ENCODE measurements at regions not wholly inside any gene's neighbourhood (a gene's known extent, or its start where the extent isn't known, plus 50 kb on each side); places are given as distances from the start of the nearest gene placed in this dataset.
A peak's percentile ranks its signal among the peaks of the same experiment; 100 is the strongest.

DNA sequence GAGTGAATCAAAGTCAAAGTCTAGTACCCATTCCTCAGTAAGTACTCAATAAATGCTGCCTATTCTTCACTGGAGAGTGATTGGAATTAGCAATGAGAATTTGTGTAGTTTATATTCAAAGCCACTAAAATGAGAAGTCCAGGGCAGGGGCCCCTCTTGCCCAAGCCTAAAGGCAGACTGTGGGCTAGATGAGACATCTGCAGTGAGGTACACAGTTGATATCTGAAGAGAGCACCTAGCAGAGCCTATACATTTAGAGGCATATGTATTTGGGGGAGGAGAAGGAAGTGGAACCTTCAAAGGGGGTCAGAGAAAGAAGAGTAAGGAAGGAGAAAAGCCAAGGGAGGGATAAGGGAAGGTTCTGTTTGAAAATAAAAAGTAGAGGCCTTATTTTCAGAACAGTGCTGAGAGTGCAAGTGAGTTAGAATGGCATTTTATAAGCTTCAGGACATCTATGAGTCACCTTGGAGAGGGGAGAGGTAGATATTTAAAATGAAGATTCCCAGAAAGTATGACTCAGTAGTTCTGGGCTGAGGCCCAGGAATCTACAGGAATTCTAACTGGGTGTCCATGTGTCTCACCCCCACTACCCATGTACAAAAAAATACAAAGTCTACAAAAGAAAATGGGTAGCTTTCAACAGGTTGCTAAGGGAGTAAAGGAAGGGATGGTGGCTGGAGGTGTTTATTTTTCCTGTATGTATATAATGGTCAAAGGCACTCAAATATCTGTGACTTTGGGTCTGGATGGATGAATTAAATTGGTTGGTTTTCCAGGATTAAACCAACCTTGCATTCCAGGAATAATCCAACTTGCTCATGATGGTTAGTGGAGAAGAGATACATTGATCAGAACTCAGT, 135.1 kb downstream of the ZFP64 start:
- Histone ChIP-seq H3K4me2 (ENCODE audit: low read length) (no peak overlapping the region), H2BK5ac (ENCODE audit: low read depth, low read length, poor library complexity) (no peak overlapping the region), H3K23ac (ENCODE audit: low read length) (no peak overlapping the region), H2BK120ac (ENCODE audit: insufficient read depth, low read length, poor library complexity) (no peak overlapping the region), H3K18ac (ENCODE audit: low read length) (no peak overlapping the region), H3K4me3 (ENCODE audit: low read depth, low read length) (no peak overlapping the region), H3K79me1 (ENCODE audit: low read length) (no peaks in the 10 kb centered on the region), H3K79me2 (ENCODE audit: control insufficient read depth, insufficient read depth, low read length, poor library complexity) (no peaks in the 10 kb centered on the region), H3K27me3 (ENCODE audit: insufficient read depth, low read length) (no peaks in the 10 kb centered on the region), H4K8ac (ENCODE audit: low read depth, low read length) (no peak overlapping the region), H3K36me3 (ENCODE audit: control insufficient read depth in 1 of 2, insufficient read depth in 2 of 2, low read length in 2 of 2) (no peaks in the 10 kb centered on the region), H3K9ac (ENCODE audit: low read length) (no peak overlapping the region), H3K4ac (ENCODE audit: low read depth, low read length) (no peak overlapping the region), H3K4me1 (ENCODE audit: control insufficient read depth in 1 of 2, insufficient read depth in 2 of 2, low read length in 2 of 2) (no peaks in the 10 kb centered on the region), H2AK5ac (ENCODE audit: low read length) (no peak overlapping the region), H4K12ac (ENCODE audit: low read depth, low read length) (no peak overlapping the region), H3K27ac (ENCODE audit: low read depth, low read length) (no peak overlapping the region), H2BK12ac (ENCODE audit: low read length) (no peak overlapping the region), H3K9me3 (ENCODE audit: insufficient read depth, low read depth, low read length) (no peaks in the 10 kb centered on the region), H4K91ac (ENCODE audit: low read depth, low read length) (no peak overlapping the region), H2AFZ (ENCODE audit: insufficient read depth, low read length, poor library complexity) (no peak overlapping the region), H3K14ac (ENCODE audit: low read length) (no peak overlapping the region)
- DNase-seq = peak in 1 of 2 donors; percentile 8

DNA sequence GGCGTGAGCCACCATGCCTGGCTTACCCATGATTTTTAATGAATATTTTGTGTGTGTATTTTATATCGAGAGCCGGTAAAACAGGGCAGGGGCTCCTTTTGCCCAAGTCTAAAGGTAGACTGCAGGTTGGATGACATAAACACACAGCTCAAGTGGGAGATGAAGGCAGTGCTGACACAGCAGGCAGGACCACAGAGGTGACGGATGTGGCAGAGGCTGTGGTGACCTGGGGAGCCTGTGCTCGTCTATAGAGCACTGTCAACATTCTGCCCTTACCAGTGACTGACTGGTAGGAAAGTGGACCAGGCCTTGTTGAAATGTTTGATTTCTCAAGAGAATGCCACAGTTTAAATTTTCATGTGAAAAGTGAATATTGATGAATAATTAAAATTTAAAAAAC, 137.5 kb downstream of the ZFP64 start:
- H3K9ac ChIP-seq (ENCODE audit: low read length) = no peak overlapping the region
- H4K12ac ChIP-seq (ENCODE audit: low read depth, low read length) = no peak overlapping the region
- no peak overlapping the region for H2BK5ac ChIP-seq (ENCODE audit: low read depth, low read length, poor library complexity)
- H2AFZ ChIP-seq (ENCODE audit: insufficient read depth, low read length, poor library complexity) = no peak overlapping the region
- H3K27me3 ChIP-seq (ENCODE audit: insufficient read depth, low read length) = no peaks in the 10 kb centered on the region
- no peaks in the 10 kb centered on the region for H3K9me3 ChIP-seq (ENCODE audit: insufficient read depth, low read depth, low read length)
- H3K18ac ChIP-seq (ENCODE audit: low read length) = no peak overlapping the region
- no peak overlapping the region for H4K91ac ChIP-seq (ENCODE audit: low read depth, low read length)
- no peaks in the 10 kb centered on the region for H3K79me2 ChIP-seq (ENCODE audit: control insufficient read depth, insufficient read depth, low read length, poor library complexity)
- no peak overlapping the region for H2BK12ac ChIP-seq (ENCODE audit: low read length)
- no peak overlapping the region for H4K8ac ChIP-seq (ENCODE audit: low read depth, low read length)
- H3K79me1 ChIP-seq (ENCODE audit: low read length) = no peaks in the 10 kb centered on the region
- H3K36me3 ChIP-seq (ENCODE audit: control insufficient read depth in 1 of 2, insufficient read depth in 2 of 2, low read length in 2 of 2) = no peaks in the 10 kb centered on the region
- H3K4me3 ChIP-seq (ENCODE audit: low read depth, low read length) = no peak overlapping the region
- H3K4me2 ChIP-seq (ENCODE audit: low read length) = no peak overlapping the region
- H2BK120ac ChIP-seq (ENCODE audit: insufficient read depth, low read length, poor library complexity) = no peak overlapping the region
- H3K4ac ChIP-seq (ENCODE audit: low read depth, low read length) = no peak overlapping the region
- DNase-seq = no peak
- H2AK5ac ChIP-seq (ENCODE audit: low read length) = no peak overlapping the region
- H3K14ac ChIP-seq (ENCODE audit: low read length) = no peak overlapping the region
- no peak overlapping the region for H3K27ac ChIP-seq (ENCODE audit: low read depth, low read length)
- WGBS (ENCODE audit: extremely low coverage, insufficient coverage, insufficient read length) = no CpG with 5 or more reads among the region's 5 CpGs
- H3K4me1 ChIP-seq (ENCODE audit: control insufficient read depth in 1 of 2, insufficient read depth in 2 of 2, low read length in 2 of 2) = no peaks in the 10 kb centered on the region
- H3K23ac ChIP-seq (ENCODE audit: low read length) = no peak overlapping the region

DNA sequence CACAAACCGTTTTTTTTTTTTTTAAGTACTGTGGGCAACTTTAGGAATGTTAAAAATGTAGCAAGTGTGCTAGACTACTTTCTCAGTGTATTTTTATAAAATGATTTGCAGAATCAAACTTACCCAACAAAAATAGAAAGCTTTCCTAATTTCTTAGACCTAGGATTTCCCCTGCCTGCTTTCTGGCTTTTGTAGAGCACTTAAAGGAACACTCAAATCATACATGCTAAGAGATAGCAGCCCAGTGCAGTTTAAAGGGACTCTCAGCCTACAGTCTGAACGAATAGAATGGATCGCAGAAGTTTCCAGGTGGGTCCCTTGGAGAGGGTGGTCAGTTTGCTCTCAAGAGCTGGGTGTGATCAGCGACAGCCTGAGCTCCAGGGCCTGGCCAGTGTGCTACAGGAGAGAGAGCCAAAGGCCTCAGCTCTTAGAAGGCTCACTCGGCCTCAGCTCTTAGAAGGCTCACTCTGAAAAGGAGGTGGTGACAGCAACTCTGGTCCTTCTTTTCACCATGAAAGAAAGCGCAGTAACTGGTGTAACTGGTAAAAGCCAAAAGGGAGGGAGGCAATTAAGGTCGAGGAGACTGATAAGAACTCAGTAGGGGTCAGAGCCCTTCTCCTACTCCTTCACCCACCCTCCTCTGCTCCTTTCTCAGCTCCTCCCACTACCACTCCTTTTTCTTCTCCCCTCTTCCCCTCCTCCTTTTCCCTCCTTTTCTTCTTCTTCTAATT, 142.4 kb downstream of the ZFP64 start:
- Histone ChIP-seq H3K27ac (ENCODE audit: low read depth, low read length) (no peak overlapping the region), H3K14ac (ENCODE audit: low read length) (no peak overlapping the region), H3K4me3 (ENCODE audit: low read depth, low read length) (no peak overlapping the region), H3K9ac (ENCODE audit: low read length) (no peak overlapping the region), H2BK12ac (ENCODE audit: low read length) (no peak overlapping the region), H3K4me1 (ENCODE audit: control insufficient read depth in 1 of 2, insufficient read depth in 2 of 2, low read length in 2 of 2) (no peaks in the 10 kb centered on the region), H4K12ac (ENCODE audit: low read depth, low read length) (no peak overlapping the region), H2BK120ac (ENCODE audit: insufficient read depth, low read length, poor library complexity) (no peak overlapping the region), H3K4me2 (ENCODE audit: low read length) (no peak overlapping the region), H3K9me3 (ENCODE audit: insufficient read depth, low read depth, low read length) (no peaks in the 10 kb centered on the region), H3K36me3 (ENCODE audit: control insufficient read depth in 1 of 2, insufficient read depth in 2 of 2, low read length in 2 of 2) (no peaks in the 10 kb centered on the region), H3K27me3 (ENCODE audit: insufficient read depth, low read length) (no peaks in the 10 kb centered on the region), H3K23ac (ENCODE audit: low read length) (no peak overlapping the region), H2AK5ac (ENCODE audit: low read length) (no peak overlapping the region), H3K18ac (ENCODE audit: low read length) (no peak overlapping the region), H3K4ac (ENCODE audit: low read depth, low read length) (no peak overlapping the region), H4K91ac (ENCODE audit: low read depth, low read length) (no peak overlapping the region), H2AFZ (ENCODE audit: insufficient read depth, low read length, poor library complexity) (no peak overlapping the region), H4K8ac (ENCODE audit: low read depth, low read length) (no peak overlapping the region), H3K79me2 (ENCODE audit: control insufficient read depth, insufficient read depth, low read length, poor library complexity) (no peaks in the 10 kb centered on the region), H3K79me1 (ENCODE audit: low read length) (no peaks in the 10 kb centered on the region), H2BK5ac (ENCODE audit: low read depth, low read length, poor library complexity) (no peak overlapping the region)
- no CpG with 5 or more reads among the region's 7 CpGs for WGBS (ENCODE audit: extremely low coverage, insufficient coverage, insufficient read length)
- no peak for DNase-seq

DNA sequence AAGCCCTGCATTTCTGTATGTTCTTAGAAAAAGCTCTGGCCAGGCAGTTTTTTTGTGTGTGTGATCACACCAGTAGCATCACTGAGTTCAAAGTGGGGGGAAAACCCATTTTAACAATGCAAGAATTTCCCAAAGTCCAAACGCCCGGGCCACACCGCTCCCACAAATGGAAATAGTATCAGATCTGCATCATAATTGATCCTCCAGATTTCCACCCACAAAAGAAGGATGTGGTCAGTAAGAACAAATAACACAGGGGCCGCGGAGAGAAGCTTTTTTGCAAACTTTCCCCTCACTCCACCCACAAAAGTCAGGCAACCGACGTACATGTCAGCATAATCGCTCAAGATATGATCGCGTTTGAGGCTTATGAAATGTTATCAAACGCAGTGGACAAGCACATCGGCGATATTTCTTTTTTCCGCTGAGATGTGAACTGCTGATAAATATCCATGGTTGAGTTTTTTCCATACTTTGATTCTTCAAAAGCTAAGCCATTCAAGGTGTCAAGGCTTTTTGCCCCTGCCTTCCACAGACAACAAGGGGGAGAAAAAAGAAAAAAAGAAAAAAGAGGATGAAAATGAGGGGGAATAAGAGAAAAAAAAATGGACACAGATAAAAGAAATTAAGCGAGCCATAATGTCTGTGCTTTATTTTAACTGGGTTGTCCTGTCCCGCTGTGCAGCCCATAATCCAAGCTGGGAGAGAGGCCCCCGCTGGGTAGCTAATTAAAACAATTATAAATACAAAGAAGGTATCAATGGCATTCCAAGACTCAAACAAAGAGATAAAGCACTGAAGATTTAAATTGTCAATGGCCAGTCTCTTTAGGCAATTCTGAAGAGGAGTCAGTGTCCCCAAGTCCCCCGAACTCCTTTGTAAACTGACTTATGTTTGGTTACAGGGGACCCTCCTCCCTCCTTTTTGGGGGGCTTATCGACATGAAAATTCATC, 143.5 kb downstream of the ZFP64 start:
- no peak overlapping the region for H3K4ac ChIP-seq (ENCODE audit: low read depth, low read length)
- no peaks in the 10 kb centered on the region for H3K27me3 ChIP-seq (ENCODE audit: insufficient read depth, low read length)
- H3K23ac ChIP-seq (ENCODE audit: low read length) = no peak overlapping the region
- no peak overlapping the region for H3K14ac ChIP-seq (ENCODE audit: low read length)
- no peaks in the 10 kb centered on the region for H3K79me1 ChIP-seq (ENCODE audit: low read length)
- no peak overlapping the region for H3K4me2 ChIP-seq (ENCODE audit: low read length)
- no peak overlapping the region for H3K27ac ChIP-seq (ENCODE audit: low read depth, low read length)
- no peaks in the 10 kb centered on the region for H3K79me2 ChIP-seq (ENCODE audit: control insufficient read depth, insufficient read depth, low read length, poor library complexity)
- no peaks in the 10 kb centered on the region for H3K36me3 ChIP-seq (ENCODE audit: control insufficient read depth in 1 of 2, insufficient read depth in 2 of 2, low read length in 2 of 2)
- no peak for DNase-seq
- WGBS (ENCODE audit: extremely low coverage, insufficient coverage, insufficient read length) = no CpG with 5 or more reads among the region's 19 CpGs
- H2BK12ac ChIP-seq (ENCODE audit: low read length) = no peak overlapping the region
- no peak overlapping the region for H2BK120ac ChIP-seq (ENCODE audit: insufficient read depth, low read length, poor library complexity)
- H3K4me1 ChIP-seq (ENCODE audit: control insufficient read depth in 1 of 2, insufficient read depth in 2 of 2, low read length in 2 of 2) = no peaks in the 10 kb centered on the region
- H3K9ac ChIP-seq (ENCODE audit: low read length) = no peak overlapping the region
- peak overlapping the region; percentile 41 for H2AFZ ChIP-seq (ENCODE audit: insufficient read depth, low read length, poor library complexity)
- H3K9me3 ChIP-seq (ENCODE audit: insufficient read depth, low read depth, low read length) = no peaks in the 10 kb centered on the region
- no peak overlapping the region for H2AK5ac ChIP-seq (ENCODE audit: low read length)
- no peak overlapping the region for H4K91ac ChIP-seq (ENCODE audit: low read depth, low read length)
- no peak overlapping the region for H4K8ac ChIP-seq (ENCODE audit: low read depth, low read length)
- no peak overlapping the region for H3K4me3 ChIP-seq (ENCODE audit: low read depth, low read length)
- H2BK5ac ChIP-seq (ENCODE audit: low read depth, low read length, poor library complexity) = no peak overlapping the region
- no peak overlapping the region for H4K12ac ChIP-seq (ENCODE audit: low read depth, low read length)
- H3K18ac ChIP-seq (ENCODE audit: low read length) = no peak overlapping the region

All from trophoblast cell (in vitro differentiated cells and primary cell).